GM23338 (cell line): ENCODE measurements at regions not wholly inside any gene's neighbourhood (a gene's known extent, or its start where the extent isn't known, plus 50 kb on each side); places are given as distances from the start of the nearest gene placed in this dataset.

Experiments
- ATAC-seq: fragments of 200-7000 bp; cut with Tn5 transposase; 3 replicates; pipeline ENCODE4 v1.9.1; 2020
- DNase-seq: peaks from one replicate; pipeline ENCODE4 v3.0.0-alpha.2; 2015; ENCODE audit warnings: low spot score
- H2AFZ ChIP-seq: fragments of 200-600 bp; sonication (generic); 2 replicates; pipeline ENCODE4 v1.8.0; 2016; ENCODE audit warnings: antibody characterized with exemption, mild to moderate bottlenecking, moderate library complexity
- H3F3A ChIP-seq: fragments of 200-600 bp; sonication (generic); replicated peaks from 2 replicates; pipeline ENCODE4 v1.8.0; 2017; ENCODE audit warnings: antibody characterized with exemption, mixed run types, low read depth
- H3K27ac ChIP-seq: fragments of 200-600 bp; sonication (generic); 2 replicates; pipeline ENCODE4 v1.6.1; 2016; ENCODE audit warnings: low read depth
- H3K27me3 ChIP-seq: fragments of 200-600 bp; sonication (generic); 2 replicates; pipeline ENCODE4 v1.8.0; 2016; ENCODE audit warnings: mild to moderate bottlenecking, mixed run types, moderate library complexity; ENCODE audit not compliant: insufficient read depth
- H3K36me3 ChIP-seq: fragments of 200-600 bp; sonication (generic); 2 replicates; pipeline ENCODE4 v1.8.0; 2016; ENCODE audit warnings: mild to moderate bottlenecking; ENCODE audit not compliant: insufficient read depth
- H3K4me1 ChIP-seq: fragments of 200-600 bp; sonication (generic); 2 replicates; pipeline ENCODE4 v1.8.0; 2016; ENCODE audit warnings: mild to moderate bottlenecking, moderate library complexity; ENCODE audit not compliant: insufficient read depth
- H3K4me2 ChIP-seq: fragments of 200-600 bp; sonication (generic); 2 replicates; pipeline ENCODE4 v1.7.1; 2017; ENCODE audit warnings: mixed run types
- H3K4me3 ChIP-seq: fragments of 200-600 bp; sonication (generic); 2 replicates; pipeline ENCODE4 v1.6.1; 2016; ENCODE audit warnings: mixed run types
- H3K79me2 ChIP-seq: fragments of 200-600 bp; sonication (generic); replicated peaks from 2 replicates; pipeline ENCODE4 v1.8.0; 2017; ENCODE audit warnings: mild to moderate bottlenecking; ENCODE audit not compliant: insufficient read depth
- H3K9me2 ChIP-seq: fragments of 200-600 bp; sonication (generic); 2 replicates; pipeline ENCODE4 v1.8.0; 2017; ENCODE audit not compliant: insufficient read depth
- H4K20me1 ChIP-seq: fragments of 200-600 bp; sonication (generic); replicated peaks from 2 replicates; pipeline ENCODE4 v1.8.0; 2017; ENCODE audit warnings: mild to moderate bottlenecking; ENCODE audit not compliant: insufficient read depth
- H3K27ac Mint-ChIP-seq: 2 replicates; pipeline ENCODE4 v1.8.0; 2020; ENCODE audit warnings: inconsistent platforms, mild to moderate bottlenecking, moderate library complexity, mixed read lengths
- H3K27me3 Mint-ChIP-seq: 3 replicates; pipeline ENCODE4 v1.8.0; 2022; ENCODE audit warnings: low read depth, mild to moderate bottlenecking, moderate library complexity, mixed read lengths, inconsistent platforms; ENCODE audit not compliant: insufficient read depth, poor library complexity
- H3K36me3 Mint-ChIP-seq: 3 replicates; pipeline ENCODE4 v1.8.0; 2021; ENCODE audit warnings: low read depth, mild to moderate bottlenecking, inconsistent platforms, moderate library complexity, mixed read lengths
- H3K4me1 Mint-ChIP-seq: 3 replicates; pipeline ENCODE4 v1.8.0; 2020; ENCODE audit warnings: mild to moderate bottlenecking, inconsistent platforms, mixed read lengths
- H3K4me3 Mint-ChIP-seq: 3 replicates; pipeline ENCODE4 v1.8.0; 2021; ENCODE audit warnings: moderate library complexity, mild to moderate bottlenecking, inconsistent platforms, mixed read lengths
- H3K9me3 Mint-ChIP-seq: 3 replicates; pipeline ENCODE4 v1.8.0; 2020; ENCODE audit warnings: moderate library complexity, mild to moderate bottlenecking, inconsistent platforms, mixed read lengths
- CREB1 ChIP-seq: fragments of 250-450 bp; sonication (Bioruptor Pico); IDR thresholded peaks from 2 replicates; pipeline ENCODE4 v1.5.0; 2020; ENCODE audit warnings: low read depth, mild to moderate bottlenecking, moderate library complexity
- ETS1 ChIP-seq: IDR thresholded peaks from 2 replicates; pipeline ENCODE4 v1.6.1; 2016; ENCODE audit warnings: antibody characterized with exemption
- EZH2 ChIP-seq: fragments of 200-600 bp; sonication (generic); IDR thresholded peaks from one replicate; pipeline ENCODE4 v1.8.0; 2017; ENCODE audit warnings: antibody characterized with exemption, mild to moderate bottlenecking, low read depth; ENCODE audit not compliant: unreplicated experiment
- NANOG ChIP-seq: IDR thresholded peaks from 2 replicates; pipeline ENCODE4 v1.6.1; 2016; ENCODE audit warnings: antibody characterized with exemption, borderline replicate concordance
- POLR2AphosphoS5 ChIP-seq: IDR thresholded peaks from 2 replicates; pipeline ENCODE4 v1.6.1; 2016; ENCODE audit warnings: antibody characterized with exemption, low read depth
- STAT1 ChIP-seq: IDR thresholded peaks from one replicate; pipeline ENCODE4 v1.6.1; 2016; ENCODE audit warnings: antibody characterized with exemption; ENCODE audit not compliant: unreplicated experiment
- ZNF114 ChIP-seq: fragments of 250-450 bp; sonication (Bioruptor Pico); IDR thresholded peaks from 2 replicates; pipeline ENCODE4 v1.5.0; 2020; ENCODE audit warnings: mild to moderate bottlenecking, moderate library complexity
- ZNF331 ChIP-seq: fragments of 250-450 bp; sonication (Bioruptor Pico); IDR thresholded peaks from 2 replicates; pipeline ENCODE4 v1.5.0; 2020; ENCODE audit warnings: low read depth, mild to moderate bottlenecking, moderate library complexity
- TF ChIP-seq, protein P1 (sequence below): IDR thresholded peaks from one replicate; pipeline ENCODE4 v1.6.1; 2018; ENCODE audit warnings: antibody characterized with exemption; ENCODE audit not compliant: unreplicated experiment
- TF ChIP-seq, protein P2 (sequence below): fragments of 250-450 bp; sonication (Bioruptor Pico); IDR thresholded peaks from 2 replicates; pipeline ENCODE4 v1.5.0; 2020; ENCODE audit warnings: mild to moderate bottlenecking, moderate library complexity

- TF ChIP-seq, protein P1, sequence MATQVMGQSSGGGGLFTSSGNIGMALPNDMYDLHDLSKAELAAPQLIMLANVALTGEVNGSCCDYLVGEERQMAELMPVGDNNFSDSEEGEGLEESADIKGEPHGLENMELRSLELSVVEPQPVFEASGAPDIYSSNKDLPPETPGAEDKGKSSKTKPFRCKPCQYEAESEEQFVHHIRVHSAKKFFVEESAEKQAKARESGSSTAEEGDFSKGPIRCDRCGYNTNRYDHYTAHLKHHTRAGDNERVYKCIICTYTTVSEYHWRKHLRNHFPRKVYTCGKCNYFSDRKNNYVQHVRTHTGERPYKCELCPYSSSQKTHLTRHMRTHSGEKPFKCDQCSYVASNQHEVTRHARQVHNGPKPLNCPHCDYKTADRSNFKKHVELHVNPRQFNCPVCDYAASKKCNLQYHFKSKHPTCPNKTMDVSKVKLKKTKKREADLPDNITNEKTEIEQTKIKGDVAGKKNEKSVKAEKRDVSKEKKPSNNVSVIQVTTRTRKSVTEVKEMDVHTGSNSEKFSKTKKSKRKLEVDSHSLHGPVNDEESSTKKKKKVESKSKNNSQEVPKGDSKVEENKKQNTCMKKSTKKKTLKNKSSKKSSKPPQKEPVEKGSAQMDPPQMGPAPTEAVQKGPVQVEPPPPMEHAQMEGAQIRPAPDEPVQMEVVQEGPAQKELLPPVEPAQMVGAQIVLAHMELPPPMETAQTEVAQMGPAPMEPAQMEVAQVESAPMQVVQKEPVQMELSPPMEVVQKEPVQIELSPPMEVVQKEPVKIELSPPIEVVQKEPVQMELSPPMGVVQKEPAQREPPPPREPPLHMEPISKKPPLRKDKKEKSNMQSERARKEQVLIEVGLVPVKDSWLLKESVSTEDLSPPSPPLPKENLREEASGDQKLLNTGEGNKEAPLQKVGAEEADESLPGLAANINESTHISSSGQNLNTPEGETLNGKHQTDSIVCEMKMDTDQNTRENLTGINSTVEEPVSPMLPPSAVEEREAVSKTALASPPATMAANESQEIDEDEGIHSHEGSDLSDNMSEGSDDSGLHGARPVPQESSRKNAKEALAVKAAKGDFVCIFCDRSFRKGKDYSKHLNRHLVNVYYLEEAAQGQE, result no peak
- TF ChIP-seq NANOG, result no peak
- no peak for TF ChIP-seq STAT1
- no peak for TF ChIP-seq ZNF114 (CRISPR knock-in tag)
- no peak for TF ChIP-seq POLR2AphosphoS5
- TF ChIP-seq EZH2, result no peak
- no peak for TF ChIP-seq ETS1
- no peak for TF ChIP-seq CREB1
Measured at GRCh38 chr2:238507836-238508235, 81.1 kb downstream of the ASB1 start (continued).

DNA sequence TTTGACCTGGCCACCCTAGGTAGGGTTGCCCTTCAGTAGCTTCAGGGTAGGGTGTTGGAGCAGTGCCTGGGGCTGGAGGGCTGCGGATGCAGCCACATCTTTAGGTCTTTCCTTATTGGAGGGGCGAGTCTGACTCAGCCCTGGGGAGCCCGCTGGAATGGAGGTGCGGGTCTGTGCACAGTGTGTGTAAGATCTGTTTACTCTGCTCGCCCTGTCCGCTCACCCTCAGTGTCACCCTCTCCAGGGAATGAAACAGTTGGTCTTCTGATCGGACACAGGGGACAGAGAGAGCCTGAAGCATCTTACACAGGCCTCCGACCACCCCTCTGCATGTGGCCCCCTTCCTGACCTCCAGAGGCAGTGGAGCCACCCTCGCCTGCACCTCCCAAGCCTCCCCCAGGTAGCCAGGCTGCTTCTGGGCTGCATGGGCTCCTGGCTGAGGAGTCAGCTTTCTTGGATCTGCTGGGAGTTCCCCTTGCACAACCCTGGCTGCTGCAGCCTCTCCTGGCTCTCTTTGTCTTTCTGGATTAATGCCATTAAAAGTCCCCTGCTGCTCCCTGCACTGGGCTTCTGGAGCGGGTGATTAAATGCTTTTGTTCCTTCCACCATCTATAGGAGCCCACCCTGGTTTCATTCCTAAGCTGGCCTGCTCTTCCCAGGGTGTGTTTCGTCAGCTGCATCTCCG, 82.6 kb downstream of the ASB1 start:
- Mint-ChIP-seq H3K27me3 (peaks cover 15% of the 10 kb centered on the region), H3K36me3 (peaks cover 7% of the 10 kb centered on the region; the same call in 2 of the 3 replicates), H3K9me3 (peaks cover 8% of the 10 kb centered on the region), H3K27ac (peak overlapping the region; percentile 75; the same call in 1 of the 2 replicates), H3K4me3 (peak overlapping the region; percentile 16; the same call in 1 of the 3 replicates), H3K4me1 (peaks cover 22% of the 10 kb centered on the region)
- Histone ChIP-seq H3K9me2 (0 out of 2 replicates have a peak, but pooled peaks cover 4% of the 10 kb centered on the region), H3K4me2 (peak overlapping the region; percentile 32), H3F3A (no peaks in the 10 kb centered on the region), H3K4me3 (no peak overlapping the region), H4K20me1 (no peaks in the 10 kb centered on the region), H3K27me3 (no peaks in the 10 kb centered on the region), H3K27ac (no peak overlapping the region), H3K36me3 (no peaks in the 10 kb centered on the region), H3K4me1 (peaks cover 11% of the 10 kb centered on the region), H3K79me2 (no peaks in the 10 kb centered on the region), H2AFZ (peak overlapping the region; percentile 91)
- ATAC-seq (peak; percentile 87), DNase-seq (peak; percentile 50)
- TF ChIP-seq POLR2AphosphoS5, result no peak
- no peak for TF ChIP-seq ZNF331
- TF ChIP-seq, protein P2, sequence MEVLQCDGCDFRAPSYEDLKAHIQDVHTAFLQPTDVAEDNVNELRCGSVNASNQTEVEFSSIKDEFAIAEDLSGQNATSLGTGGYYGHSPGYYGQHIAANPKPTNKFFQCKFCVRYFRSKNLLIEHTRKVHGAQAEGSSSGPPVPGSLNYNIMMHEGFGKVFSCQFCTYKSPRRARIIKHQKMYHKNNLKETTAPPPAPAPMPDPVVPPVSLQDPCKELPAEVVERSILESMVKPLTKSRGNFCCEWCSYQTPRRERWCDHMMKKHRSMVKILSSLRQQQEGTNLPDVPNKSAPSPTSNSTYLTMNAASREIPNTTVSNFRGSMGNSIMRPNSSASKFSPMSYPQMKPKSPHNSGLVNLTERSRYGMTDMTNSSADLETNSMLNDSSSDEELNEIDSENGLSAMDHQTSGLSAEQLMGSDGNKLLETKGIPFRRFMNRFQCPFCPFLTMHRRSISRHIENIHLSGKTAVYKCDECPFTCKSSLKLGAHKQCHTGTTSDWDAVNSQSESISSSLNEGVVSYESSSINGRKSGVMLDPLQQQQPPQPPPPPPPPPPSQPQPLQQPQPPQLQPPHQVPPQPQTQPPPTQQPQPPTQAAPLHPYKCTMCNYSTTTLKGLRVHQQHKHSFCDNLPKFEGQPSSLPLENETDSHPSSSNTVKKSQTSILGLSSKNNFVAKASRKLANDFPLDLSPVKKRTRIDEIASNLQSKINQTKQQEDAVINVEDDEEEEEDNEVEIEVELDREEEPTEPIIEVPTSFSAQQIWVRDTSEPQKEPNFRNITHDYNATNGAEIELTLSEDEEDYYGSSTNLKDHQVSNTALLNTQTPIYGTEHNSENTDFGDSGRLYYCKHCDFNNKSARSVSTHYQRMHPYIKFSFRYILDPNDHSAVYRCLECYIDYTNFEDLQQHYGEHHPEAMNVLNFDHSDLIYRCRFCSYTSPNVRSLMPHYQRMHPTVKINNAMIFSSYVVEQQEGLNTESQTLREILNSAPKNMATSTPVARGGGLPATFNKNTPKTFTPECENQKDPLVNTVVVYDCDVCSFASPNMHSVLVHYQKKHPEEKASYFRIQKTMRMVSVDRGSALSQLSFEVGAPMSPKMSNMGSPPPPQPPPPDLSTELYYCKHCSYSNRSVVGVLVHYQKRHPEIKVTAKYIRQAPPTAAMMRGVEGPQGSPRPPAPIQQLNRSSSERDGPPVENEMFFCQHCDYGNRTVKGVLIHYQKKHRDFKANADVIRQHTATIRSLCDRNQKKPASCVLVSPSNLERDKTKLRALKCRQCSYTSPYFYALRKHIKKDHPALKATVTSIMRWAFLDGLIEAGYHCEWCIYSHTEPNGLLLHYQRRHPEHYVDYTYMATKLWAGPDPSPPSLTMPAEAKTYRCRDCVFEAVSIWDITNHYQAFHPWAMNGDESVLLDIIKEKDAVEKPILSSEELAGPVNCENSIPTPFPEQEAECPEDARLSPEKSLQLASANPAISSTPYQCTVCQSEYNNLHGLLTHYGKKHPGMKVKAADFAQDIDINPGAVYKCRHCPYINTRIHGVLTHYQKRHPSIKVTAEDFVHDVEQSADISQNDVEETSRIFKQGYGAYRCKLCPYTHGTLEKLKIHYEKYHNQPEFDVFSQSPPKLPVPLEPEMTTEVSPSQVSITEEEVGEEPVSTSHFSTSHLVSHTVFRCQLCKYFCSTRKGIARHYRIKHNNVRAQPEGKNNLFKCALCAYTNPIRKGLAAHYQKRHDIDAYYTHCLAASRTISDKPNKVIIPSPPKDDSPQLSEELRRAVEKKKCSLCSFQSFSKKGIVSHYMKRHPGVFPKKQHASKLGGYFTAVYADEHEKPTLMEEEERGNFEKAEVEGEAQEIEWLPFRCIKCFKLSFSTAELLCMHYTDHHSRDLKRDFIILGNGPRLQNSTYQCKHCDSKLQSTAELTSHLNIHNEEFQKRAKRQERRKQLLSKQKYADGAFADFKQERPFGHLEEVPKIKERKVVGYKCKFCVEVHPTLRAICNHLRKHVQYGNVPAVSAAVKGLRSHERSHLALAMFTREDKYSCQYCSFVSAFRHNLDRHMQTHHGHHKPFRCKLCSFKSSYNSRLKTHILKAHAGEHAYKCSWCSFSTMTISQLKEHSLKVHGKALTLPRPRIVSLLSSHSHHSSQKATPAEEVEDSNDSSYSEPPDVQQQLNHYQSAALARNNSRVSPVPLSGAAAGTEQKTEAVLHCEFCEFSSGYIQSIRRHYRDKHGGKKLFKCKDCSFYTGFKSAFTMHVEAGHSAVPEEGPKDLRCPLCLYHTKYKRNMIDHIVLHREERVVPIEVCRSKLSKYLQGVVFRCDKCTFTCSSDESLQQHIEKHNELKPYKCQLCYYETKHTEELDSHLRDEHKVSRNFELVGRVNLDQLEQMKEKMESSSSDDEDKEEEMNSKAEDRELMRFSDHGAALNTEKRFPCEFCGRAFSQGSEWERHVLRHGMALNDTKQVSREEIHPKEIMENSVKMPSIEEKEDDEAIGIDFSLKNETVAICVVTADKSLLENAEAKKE (CRISPR knock-in tag), result 0 out of 2 replicates have a peak, but pooled peaks have one; percentile 17
